ENCODE measurements at regions not wholly inside any gene's neighbourhood (a gene's known extent, or its start where the extent isn't known, plus 50 kb on each side); places are given as distances from the start of the nearest gene placed in this dataset.
A peak's percentile ranks its signal among the peaks of the same experiment; 100 is the strongest.

- no peak for DNase-seq (ENCODE audit: low read depth in 2 of 2)
Observed at GRCh38 chr14:94717808-94718207, 52.1 kb downstream of the GSC start.

- no peak for DNase-seq (ENCODE audit: low read depth in 2 of 2)
Observed at GRCh38 chr14:94716976-94717375, 52.9 kb downstream of the GSC start.

- DNase-seq (ENCODE audit: low read depth in 2 of 2): no peak
Observed at GRCh38 chr14:94713115-94713514, 56.8 kb downstream of the GSC start.

GRCh38 chr14:94710731-94711130, 59.2 kb downstream of the GSC start:
- DNase-seq (ENCODE audit: low read depth in 2 of 2): no peak

- DNase-seq (ENCODE audit: low read depth in 2 of 2): no peak
Observed at GRCh38 chr14:94707494-94707893, 62.4 kb downstream of the GSC start.

GRCh38 chr14:94706133-94706532, 63.8 kb downstream of the GSC start:
- DNase-seq (ENCODE audit: low read depth in 2 of 2): no peak

- DNase-seq (ENCODE audit: low read depth in 2 of 2): no peak
Observed at GRCh38 chr14:94702629-94703028, 67.3 kb downstream of the GSC start.

GRCh38 chr14:94701861-94702370, 68.0 kb downstream of the GSC start:
- no peak for DNase-seq (ENCODE audit: low read depth in 2 of 2)

- DNase-seq (ENCODE audit: low read depth in 2 of 2): no peak
Observed at GRCh38 chr14:94700336-94700735, 69.6 kb downstream of the GSC start.

- no peak for DNase-seq (ENCODE audit: low read depth in 2 of 2)
Observed at GRCh38 chr14:94699831-94700230, 70.1 kb downstream of the GSC start.

- DNase-seq (ENCODE audit: low read depth in 2 of 2): no peak
Observed at GRCh38 chr14:94697773-94698556, 71.9 kb downstream of the GSC start.

- no peak for DNase-seq (ENCODE audit: low read depth in 2 of 2)
Observed at GRCh38 chr14:94696518-94696917, 73.4 kb downstream of the GSC start.

- no peak for DNase-seq (ENCODE audit: low read depth in 2 of 2)
Observed at GRCh38 chr14:94695231-94695630, 74.7 kb downstream of the GSC start.

- DNase-seq (ENCODE audit: low read depth in 2 of 2): no peak
Observed at GRCh38 chr14:94691660-94692034, 78.3 kb downstream of the GSC start.

GRCh38 chr14:94690896-94691659, 78.8 kb downstream of the GSC start:
- no peak for DNase-seq (ENCODE audit: low read depth in 2 of 2)

GRCh38 chr14:94690486-94690885, 78.3 kb downstream of the SERPINA3 start:
- no peak for DNase-seq (ENCODE audit: low read depth in 2 of 2)

GRCh38 chr14:94689985-94690400, 77.8 kb downstream of the SERPINA3 start:
- DNase-seq (ENCODE audit: low read depth in 2 of 2): no peak

GRCh38 chr14:94689218-94689984, 77.2 kb downstream of the SERPINA3 start:
- DNase-seq (ENCODE audit: low read depth in 2 of 2): peak in 1 of 2 donors; percentile 6

- DNase-seq (ENCODE audit: low read depth in 2 of 2): no peak
Observed at GRCh38 chr14:94686511-94687160, 74.4 kb downstream of the SERPINA3 start.

- no peak for DNase-seq (ENCODE audit: low read depth in 2 of 2)
Observed at GRCh38 chr14:94685681-94686485, 73.7 kb downstream of the SERPINA3 start.

- DNase-seq (ENCODE audit: low read depth in 2 of 2): no peak
Observed at GRCh38 chr14:94685166-94685581, 73.0 kb downstream of the SERPINA3 start.

Data from activated CD8-positive, alpha-beta memory T cell treated with anti-CD3 and anti-CD28 coated beads for 4 hours (primary cell).